GM12878 (cell line): ENCODE measurements at regions not wholly inside any gene's neighbourhood (a gene's known extent, or its start where the extent isn't known, plus 50 kb on each side); places are given as distances from the start of the nearest gene placed in this dataset.

Source experiments
- CEBPZ ChIP-seq: fragments of 150-350 bp; IDR thresholded peaks from 2 replicates; pipeline ENCODE4 v1.6.1; 2016; ENCODE audit warnings: low read depth, low read length
- CTCF ChIP-seq, 3 experiments: IDR thresholded peaks in 2 of 3; conservative IDR thresholded peaks in 1 of 3; 2 replicates each; pipeline ENCODE4 v1.5.1; 2011; ENCODE audit warnings: low read depth in 3 of 3, low read length in 3 of 3, mild to moderate bottlenecking in 3 of 3, control low read depth in 2 of 3, moderate library complexity in 2 of 3, inconsistent platforms in 1 of 3, mixed read lengths in 1 of 3; ENCODE audit not compliant: control insufficient read depth in 2 of 3, insufficient read depth in 1 of 3; ENCODE audit errors: extremely low read depth in 1 of 3
- HCFC1 ChIP-seq: fragments of 150-350 bp; IDR thresholded peaks from 2 replicates; pipeline ENCODE4 v1.6.1; 2014; ENCODE audit warnings: low read length
- RAD21 ChIP-seq: IDR thresholded peaks from 2 replicates; pipeline ENCODE4 v1.6.1; 2011; ENCODE audit warnings: mild to moderate bottlenecking, low read depth, low read length, moderate library complexity; ENCODE audit not compliant: insufficient read depth

GRCh38 chr17:72063262-72063661 is 57.6 kb upstream of the SOX9 start:
- TF ChIP-seq RAD21 (no peak), CEBPZ (no peak), HCFC1 (no peak), CTCF (IDR thresholded peaks at IDR 0.05 in 2 of 3, conservative IDR thresholded peaks at IDR 0.05 in 1 of 3; ENCODE audit: control insufficient read depth in 2 of 3, extremely low read depth in 1 of 3, insufficient read depth in 1 of 3, low read depth in 3 of 3, low read length in 3 of 3) (no peak)
